Type B pancreatic cell (in vitro differentiated cells): ENCODE measurements at regions not wholly inside any gene's neighbourhood (a gene's known extent, or its start where the extent isn't known, plus 50 kb on each side); places are given as distances from the start of the nearest gene placed in this dataset.

Experiments
- DNase-seq: peaks from one replicate; pipeline ENCODE4 v3.0.0; 2021; ENCODE audit warnings: mixed read lengths; ENCODE audit not compliant: unreplicated experiment; ENCODE audit errors: extremely low spot score
- H3K27ac Mint-ChIP-seq: 2 replicates; pipeline ENCODE4 v1.8.0; 2021; ENCODE audit warnings: mild to moderate bottlenecking, mixed read lengths
- H3K27me3 Mint-ChIP-seq: 2 replicates; pipeline ENCODE4 v1.8.0; 2021; ENCODE audit warnings: mixed read lengths
- H3K36me3 Mint-ChIP-seq: 2 replicates; pipeline ENCODE4 v1.8.0; 2021; ENCODE audit warnings: mixed read lengths
- H3K4me1 Mint-ChIP-seq: one replicate; pipeline ENCODE4 v1.8.0; 2021; ENCODE audit warnings: mixed read lengths; ENCODE audit not compliant: unreplicated experiment
- H3K4me3 Mint-ChIP-seq: 2 replicates; pipeline ENCODE4 v1.8.0; 2021; ENCODE audit warnings: mild to moderate bottlenecking, mixed read lengths
- H3K9me3 Mint-ChIP-seq: 2 replicates; pipeline ENCODE4 v1.8.0; 2021; ENCODE audit warnings: mixed read lengths
- TF ChIP-seq, protein P1 (sequence below): fragments of 200-600 bp; sonication (generic); conservative IDR thresholded peaks from 2 replicates; pipeline ENCODE4 v1.5.0; 2021; ENCODE audit warnings: antibody characterized with exemption, mild to moderate bottlenecking

DNA sequence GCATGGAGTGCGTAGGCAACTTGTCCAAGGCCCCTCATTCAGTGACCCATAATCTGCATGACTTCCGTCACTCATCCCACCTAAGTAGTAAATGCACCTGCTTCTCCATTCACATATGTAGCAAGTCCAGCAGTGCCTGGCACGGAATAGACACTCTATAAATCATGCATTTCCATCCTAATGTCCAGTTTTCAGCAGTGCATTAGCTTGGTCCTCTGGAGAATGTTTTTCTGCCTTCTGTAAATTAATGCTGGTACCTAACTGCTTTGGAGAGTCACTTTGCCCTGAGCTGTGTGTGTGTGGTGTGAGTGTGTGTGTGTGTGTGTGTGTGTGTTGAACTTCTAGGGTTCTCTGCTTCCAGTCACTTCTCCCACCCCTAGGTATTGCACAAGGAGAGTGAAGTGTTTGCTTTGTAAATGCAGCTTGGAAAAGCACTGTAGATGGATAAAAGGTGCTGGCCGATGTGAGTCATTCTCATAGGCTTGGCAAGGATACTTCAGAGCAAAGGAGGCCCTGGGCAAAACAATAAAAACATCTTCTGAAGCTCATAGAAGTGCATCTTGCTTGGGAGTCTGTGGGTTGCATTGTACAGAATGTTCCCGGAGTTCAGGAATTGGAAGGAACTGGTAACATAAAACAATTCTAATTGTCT lies 181.8 kb downstream of the KATNAL1 start:
- Mint-ChIP-seq H3K4me3 (no peak overlapping the region), H3K27me3 (peaks cover 10% of the 10 kb centered on the region), H3K4me1 (peaks cover 4% of the 10 kb centered on the region), H3K27ac (no peak overlapping the region), H3K9me3 (no peaks in the 10 kb centered on the region), H3K36me3 (no peaks in the 10 kb centered on the region)
- DNase-seq = no peak
- TF ChIP-seq, protein P1, sequence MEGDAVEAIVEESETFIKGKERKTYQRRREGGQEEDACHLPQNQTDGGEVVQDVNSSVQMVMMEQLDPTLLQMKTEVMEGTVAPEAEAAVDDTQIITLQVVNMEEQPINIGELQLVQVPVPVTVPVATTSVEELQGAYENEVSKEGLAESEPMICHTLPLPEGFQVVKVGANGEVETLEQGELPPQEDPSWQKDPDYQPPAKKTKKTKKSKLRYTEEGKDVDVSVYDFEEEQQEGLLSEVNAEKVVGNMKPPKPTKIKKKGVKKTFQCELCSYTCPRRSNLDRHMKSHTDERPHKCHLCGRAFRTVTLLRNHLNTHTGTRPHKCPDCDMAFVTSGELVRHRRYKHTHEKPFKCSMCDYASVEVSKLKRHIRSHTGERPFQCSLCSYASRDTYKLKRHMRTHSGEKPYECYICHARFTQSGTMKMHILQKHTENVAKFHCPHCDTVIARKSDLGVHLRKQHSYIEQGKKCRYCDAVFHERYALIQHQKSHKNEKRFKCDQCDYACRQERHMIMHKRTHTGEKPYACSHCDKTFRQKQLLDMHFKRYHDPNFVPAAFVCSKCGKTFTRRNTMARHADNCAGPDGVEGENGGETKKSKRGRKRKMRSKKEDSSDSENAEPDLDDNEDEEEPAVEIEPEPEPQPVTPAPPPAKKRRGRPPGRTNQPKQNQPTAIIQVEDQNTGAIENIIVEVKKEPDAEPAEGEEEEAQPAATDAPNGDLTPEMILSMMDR = no peak

DNA sequence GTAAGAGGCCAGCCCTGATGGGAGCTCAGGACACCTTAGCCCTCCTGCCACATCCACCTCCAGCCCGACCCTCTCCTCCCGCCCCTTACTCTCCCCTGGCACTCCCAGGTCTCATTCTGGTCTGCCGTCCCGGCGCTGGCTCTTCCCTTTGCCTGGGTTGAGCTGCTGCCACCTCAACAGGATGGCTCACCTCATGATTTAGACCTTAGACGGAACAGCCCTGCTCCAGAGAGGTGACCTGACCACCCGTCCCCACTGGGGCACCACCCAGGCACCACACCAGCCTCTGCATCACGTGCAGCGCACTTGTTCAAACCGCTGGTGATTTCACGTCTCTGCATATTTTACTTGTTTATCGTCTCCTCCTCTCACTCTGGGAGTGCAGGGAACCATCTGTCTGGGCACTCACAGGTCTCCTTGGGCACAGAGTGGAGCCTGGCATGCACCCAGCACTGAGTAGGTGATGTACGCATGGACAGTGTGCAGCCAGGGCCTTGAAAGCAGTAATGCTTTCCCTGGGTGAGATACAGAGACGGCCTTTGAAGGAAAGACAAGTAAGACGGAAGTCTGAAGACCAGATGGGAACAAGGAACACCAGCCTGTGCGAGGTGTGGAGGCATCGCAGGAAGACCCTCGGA lies 183.1 kb downstream of the KATNAL1 start:
- Mint-ChIP-seq H3K4me3 (no peak overlapping the region), H3K27me3 (peaks cover 17% of the 10 kb centered on the region), H3K9me3 (no peaks in the 10 kb centered on the region), H3K27ac (no peak overlapping the region), H3K36me3 (no peaks in the 10 kb centered on the region), H3K4me1 (peaks cover 15% of the 10 kb centered on the region)
- DNase-seq = no peak
- TF ChIP-seq, protein P1 = no peak

DNA sequence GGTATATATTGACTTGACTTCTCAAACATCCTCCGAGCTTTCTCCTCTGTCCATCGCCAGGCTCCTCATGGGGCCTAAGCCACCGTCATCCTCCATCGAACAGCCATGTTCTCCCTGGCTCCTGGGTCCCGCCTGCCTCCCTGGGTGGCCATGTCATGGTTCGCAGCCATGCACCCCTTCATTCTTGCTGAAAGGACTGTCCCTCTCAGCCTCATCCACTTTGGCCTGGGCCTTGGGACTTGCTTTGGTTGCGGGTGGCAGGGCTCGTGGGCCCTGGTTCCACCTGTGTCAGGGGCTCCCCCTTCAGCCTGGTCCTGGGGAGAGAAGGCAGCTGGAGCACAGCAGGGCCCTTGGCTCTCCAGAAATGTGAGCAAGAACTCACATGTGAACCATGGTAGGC lies 183.8 kb downstream of the KATNAL1 start:
- Mint-ChIP-seq H3K9me3 (no peaks in the 10 kb centered on the region), H3K4me1 (peaks cover 17% of the 10 kb centered on the region), H3K27me3 (peaks cover 18% of the 10 kb centered on the region), H3K36me3 (no peaks in the 10 kb centered on the region), H3K4me3 (no peak overlapping the region), H3K27ac (no peak overlapping the region)
- DNase-seq = no peak
- TF ChIP-seq, protein P1 = no peak

DNA sequence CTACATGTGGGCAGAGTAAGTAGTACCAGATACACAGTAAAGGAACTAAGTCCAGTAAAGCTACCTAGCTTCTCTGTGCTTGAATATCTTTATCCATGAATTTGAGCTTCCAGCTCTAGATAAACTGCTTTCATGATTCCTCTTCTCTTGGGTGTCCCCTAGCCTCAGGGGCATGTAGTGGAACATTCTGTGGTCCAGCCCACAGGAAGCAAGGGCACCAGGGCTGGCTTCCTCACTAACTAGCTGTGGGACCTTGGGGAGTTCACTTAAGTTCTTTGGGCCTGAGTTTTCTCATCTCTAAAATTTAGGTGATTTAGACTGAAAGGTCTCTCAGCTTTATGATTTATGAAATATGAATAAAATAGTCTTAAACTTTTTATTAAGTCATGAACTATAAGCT lies 185.7 kb downstream of the KATNAL1 start:
- no peak for DNase-seq
- peaks cover 22% of the 10 kb centered on the region for H3K27me3 Mint-ChIP-seq
- no peak overlapping the region for H3K27ac Mint-ChIP-seq
- no peaks in the 10 kb centered on the region for H3K9me3 Mint-ChIP-seq
- H3K36me3 Mint-ChIP-seq = no peaks in the 10 kb centered on the region
- no peak overlapping the region for H3K4me3 Mint-ChIP-seq
- H3K4me1 Mint-ChIP-seq = peaks cover 22% of the 10 kb centered on the region
- TF ChIP-seq, protein P1 = no peak

DNA sequence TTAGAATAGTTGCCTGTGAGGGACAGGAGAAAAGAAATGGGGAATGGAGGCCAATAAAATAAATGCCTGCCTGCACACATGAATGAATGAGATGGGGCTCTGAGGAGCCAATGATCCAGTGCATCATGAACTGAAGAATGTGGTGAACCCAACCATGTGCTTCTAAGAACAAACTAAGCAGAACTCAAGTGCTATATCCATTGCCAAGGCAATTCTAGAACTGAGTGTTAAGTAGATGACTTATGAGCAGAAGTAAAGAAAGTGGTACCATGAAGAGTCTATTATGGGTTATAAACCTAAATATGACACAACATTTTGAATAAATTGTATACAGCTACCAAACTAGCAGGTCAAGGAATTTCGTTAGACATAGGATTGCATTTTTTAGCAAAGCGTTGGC lies 186.1 kb downstream of the KATNAL1 start:
- Mint-ChIP-seq H3K27ac (no peak overlapping the region), H3K9me3 (no peaks in the 10 kb centered on the region), H3K4me1 (peaks cover 26% of the 10 kb centered on the region), H3K27me3 (peaks cover 22% of the 10 kb centered on the region), H3K4me3 (no peak overlapping the region), H3K36me3 (no peaks in the 10 kb centered on the region)
- DNase-seq = no peak
- TF ChIP-seq, protein P1 = no peak
